G401.6 (cell line): ENCODE measurements at regions not wholly inside any gene's neighbourhood (a gene's known extent, or its start where the extent isn't known, plus 50 kb on each side); places are given as distances from the start of the nearest gene placed in this dataset.

Experiments used
- FAIRE-seq: peaks from 2 replicates; lab custom pipeline; 2012; peaks lifted over from hg19 to GRCh38; lab: Jason Lieb, UNC

GRCh38 chr4:85268188-85268587 is 206.8 kb upstream of the ARHGAP24 start:
- no peak for FAIRE-seq

- no peak for FAIRE-seq
Observed at GRCh38 chr4:85268961-85269360, 206.0 kb upstream of the ARHGAP24 start.

- no peak for FAIRE-seq
Observed at GRCh38 chr4:85274955-85275354, 200.0 kb upstream of the ARHGAP24 start.

- FAIRE-seq, result no peak
Observed at GRCh38 chr4:85280963-85281362, 194.0 kb upstream of the ARHGAP24 start.

GRCh38 chr4:85291226-85291625 is 183.7 kb upstream of the ARHGAP24 start:
- no peak for FAIRE-seq

GRCh38 chr4:85298037-85298436 is 176.9 kb upstream of the ARHGAP24 start:
- no peak for FAIRE-seq

GRCh38 chr4:85302193-85302736 is 172.7 kb upstream of the ARHGAP24 start:
- FAIRE-seq, result no peak

- FAIRE-seq, result no peak
Observed at GRCh38 chr4:85302756-85303155, 172.2 kb upstream of the ARHGAP24 start.

GRCh38 chr4:85318415-85318814 is 156.5 kb upstream of the ARHGAP24 start:
- FAIRE-seq, result no peak

GRCh38 chr4:85358831-85359230 is 116.1 kb upstream of the ARHGAP24 start:
- FAIRE-seq, result no peak

GRCh38 chr4:85362550-85362949 is 112.4 kb upstream of the ARHGAP24 start:
- FAIRE-seq, result no peak

- FAIRE-seq, result no peak
Observed at GRCh38 chr4:85367815-85368214, 107.1 kb upstream of the ARHGAP24 start.

- no peak for FAIRE-seq
Observed at GRCh38 chr4:85368240-85368639, 106.7 kb upstream of the ARHGAP24 start.

GRCh38 chr4:85368932-85369331 is 106.0 kb upstream of the ARHGAP24 start:
- no peak for FAIRE-seq

- FAIRE-seq, result no peak
Observed at GRCh38 chr4:85369703-85370380, 105.1 kb upstream of the ARHGAP24 start.

GRCh38 chr4:85370400-85371032 is 104.4 kb upstream of the ARHGAP24 start:
- no peak for FAIRE-seq

- no peak for FAIRE-seq
Observed at GRCh38 chr4:85372966-85373365, 102.0 kb upstream of the ARHGAP24 start.

GRCh38 chr4:85376285-85376684 is 98.7 kb upstream of the ARHGAP24 start:
- FAIRE-seq, result no peak

- FAIRE-seq, result no peak
Observed at GRCh38 chr4:85381968-85382367, 93.0 kb upstream of the ARHGAP24 start.

- no peak for FAIRE-seq
Observed at GRCh38 chr4:85391071-85391470, 83.9 kb upstream of the ARHGAP24 start.

GRCh38 chr4:85391589-85392410 is 83.2 kb upstream of the ARHGAP24 start:
- FAIRE-seq, result no peak

GRCh38 chr4:85393201-85393600 is 81.7 kb upstream of the ARHGAP24 start:
- FAIRE-seq, result no peak

GRCh38 chr4:85398276-85398675 is 76.7 kb upstream of the ARHGAP24 start:
- FAIRE-seq, result no peak
